HG03558 (cell line): ENCODE measurements at regions not wholly inside any gene's neighbourhood (a gene's known extent, or its start where the extent isn't known, plus 50 kb on each side); places are given as distances from the start of the nearest gene placed in this dataset.
"Not testable (repeated sequence)": the region's sequence is repeated elsewhere in the genome, so short reads cannot be mapped to it uniquely, and the experiment has no call there.

Source experiments
- ATAC-seq: cut with Tn5 transposase; IDR thresholded peaks from one replicate; pipeline ENCODE4 v1.9.1; 2021; ENCODE audit warnings: moderate number of reproducible peaks; ENCODE audit not compliant: unreplicated experiment; ENCODE audit errors: extremely low read depth

DNA sequence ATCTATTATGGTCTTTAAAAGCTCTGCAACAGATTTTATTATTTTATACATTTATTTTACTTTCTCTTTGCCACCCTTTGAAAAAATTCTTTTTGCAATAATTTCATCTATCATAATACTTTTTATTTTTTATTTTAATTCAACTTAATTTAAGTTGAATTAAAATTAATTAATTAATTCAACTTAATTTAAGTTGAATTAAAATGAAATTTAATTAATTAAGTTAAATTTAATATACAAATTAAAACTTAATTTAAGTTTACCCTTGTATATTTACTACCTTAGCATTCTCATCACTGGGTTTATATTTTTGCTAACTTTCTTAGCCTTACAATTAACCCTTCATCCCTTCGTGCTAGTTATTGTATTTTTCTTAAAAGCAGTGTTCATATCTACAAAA is 301.4 kb downstream of the SLITRK5 start:
- ATAC-seq, result no peak

DNA sequence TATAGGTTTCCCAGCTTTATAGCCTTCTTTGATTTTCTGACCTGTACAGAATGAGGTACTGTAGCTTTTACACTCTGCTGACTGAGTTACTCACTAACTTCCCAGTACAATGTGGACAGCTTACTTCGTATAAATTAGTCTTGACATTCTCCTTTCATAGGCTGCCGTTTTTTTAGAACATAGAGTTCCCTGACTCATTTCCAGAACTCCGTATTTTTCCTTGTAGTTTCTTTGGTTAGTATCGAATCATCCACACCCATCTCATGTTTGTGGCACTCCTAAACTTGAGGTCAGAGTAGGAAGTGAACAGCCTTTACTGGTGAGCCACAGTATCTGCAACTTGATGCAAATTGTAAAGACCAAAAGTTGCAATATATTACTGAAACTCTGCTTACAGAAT is 303.9 kb downstream of the SLITRK5 start:
- no peak for ATAC-seq

DNA sequence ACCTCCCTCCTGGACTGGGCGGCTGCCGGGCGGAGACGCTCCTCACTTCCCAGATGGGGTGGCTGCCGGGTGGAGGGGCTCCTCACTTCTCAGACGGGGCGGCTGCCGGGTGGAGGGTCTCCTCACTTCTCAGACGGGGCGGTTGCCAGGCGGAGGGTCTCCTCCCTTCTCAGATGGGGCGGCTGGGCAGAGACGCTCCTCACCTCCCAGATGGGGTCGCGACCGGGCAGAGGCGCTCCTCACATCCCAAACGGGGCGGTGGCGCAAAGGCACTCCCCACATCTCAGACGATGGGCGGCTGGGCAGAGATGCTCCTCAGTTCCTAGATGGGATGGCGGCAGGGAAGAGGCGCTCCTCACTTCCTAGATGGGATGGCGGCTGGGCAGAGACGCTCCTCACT is 305.5 kb downstream of the SLITRK5 start:
- not testable (repeated sequence) for ATAC-seq

DNA sequence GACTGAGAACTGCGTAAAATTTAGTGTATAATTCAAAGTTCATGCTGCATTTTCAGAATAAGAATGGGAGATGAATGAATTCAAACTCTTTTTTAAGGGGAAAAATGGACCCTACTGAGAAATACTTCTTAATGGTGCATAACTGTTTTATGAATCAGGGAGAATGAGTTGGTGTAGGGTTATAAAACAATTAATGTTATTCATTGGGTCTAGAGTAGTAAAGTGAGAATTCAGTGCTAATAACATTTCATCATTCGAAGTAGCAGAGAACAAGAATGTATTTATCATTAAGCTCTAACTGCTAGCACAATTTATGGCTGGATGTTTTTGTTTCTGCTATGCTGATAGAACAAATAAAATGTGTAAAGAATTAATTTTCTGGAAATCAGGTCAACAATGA is 310.2 kb downstream of the SLITRK5 start:
- no peak for ATAC-seq

DNA sequence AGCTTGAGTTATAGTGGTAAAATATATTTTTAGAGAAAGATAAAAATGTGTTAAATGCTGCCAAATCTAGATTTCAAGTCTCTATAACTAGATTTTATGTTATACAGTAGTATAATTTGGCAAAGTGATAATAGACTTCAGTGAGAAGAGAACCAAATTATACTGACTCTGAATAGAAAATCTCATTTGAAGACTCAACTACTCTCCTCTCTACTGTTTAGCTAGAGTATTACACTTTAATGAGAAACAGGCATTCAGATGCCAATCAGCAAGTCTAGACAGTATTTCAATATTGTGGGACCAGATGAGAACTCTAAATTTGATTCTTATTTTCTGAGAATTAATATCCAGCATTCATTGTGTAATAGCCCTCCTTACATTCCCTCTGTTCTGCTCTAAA is 311.2 kb downstream of the SLITRK5 start:
- ATAC-seq, result no peak

DNA sequence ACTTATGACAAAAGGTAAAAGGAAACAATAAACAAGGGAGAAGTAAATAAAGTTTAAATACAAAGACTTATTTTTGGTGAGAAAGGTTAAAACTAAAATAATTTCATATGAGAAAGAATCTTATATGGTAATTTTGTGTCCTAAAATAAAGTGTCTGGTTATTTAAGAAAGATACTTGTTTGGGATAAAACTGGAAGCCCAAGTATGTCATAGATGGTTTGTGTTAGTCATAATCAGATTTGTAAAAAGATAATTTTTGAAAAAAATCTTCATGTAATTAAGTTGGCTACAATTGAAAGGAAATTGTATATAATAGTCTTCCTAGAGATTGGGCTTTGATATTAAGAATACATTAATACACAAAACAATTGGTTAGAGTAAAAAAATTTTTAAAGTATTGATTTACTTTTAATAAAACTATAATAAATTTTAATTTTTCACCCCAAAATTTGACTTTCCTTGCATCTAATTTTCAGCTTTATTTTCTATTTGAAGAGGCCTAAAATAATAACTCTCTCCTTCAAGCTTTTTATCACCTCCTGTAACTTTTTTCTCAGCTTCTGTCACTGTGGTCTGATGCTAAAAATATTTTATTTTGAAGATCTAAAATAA is 315.6 kb downstream of the SLITRK5 start:
- no peak for ATAC-seq

DNA sequence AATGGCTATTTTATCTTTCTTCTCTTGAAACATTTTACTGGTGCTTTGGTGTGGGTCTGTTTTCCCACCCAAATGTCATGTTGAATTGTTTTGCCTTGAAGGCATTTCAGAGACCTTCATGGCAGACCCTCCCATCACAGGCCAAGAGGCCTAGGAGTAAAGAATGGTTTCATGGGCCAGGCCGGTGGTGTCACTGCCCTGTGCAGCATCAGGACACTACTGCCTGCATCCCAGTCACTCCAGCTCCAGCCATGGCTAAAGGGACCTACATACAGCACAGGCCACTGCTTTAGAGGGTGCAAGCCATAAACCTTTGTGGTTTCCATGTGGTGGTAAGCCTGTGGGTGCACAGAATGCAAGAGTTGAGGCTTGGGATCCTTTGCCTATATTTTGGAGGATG is 326.9 kb downstream of the SLITRK5 start:
- ATAC-seq, result no peak

DNA sequence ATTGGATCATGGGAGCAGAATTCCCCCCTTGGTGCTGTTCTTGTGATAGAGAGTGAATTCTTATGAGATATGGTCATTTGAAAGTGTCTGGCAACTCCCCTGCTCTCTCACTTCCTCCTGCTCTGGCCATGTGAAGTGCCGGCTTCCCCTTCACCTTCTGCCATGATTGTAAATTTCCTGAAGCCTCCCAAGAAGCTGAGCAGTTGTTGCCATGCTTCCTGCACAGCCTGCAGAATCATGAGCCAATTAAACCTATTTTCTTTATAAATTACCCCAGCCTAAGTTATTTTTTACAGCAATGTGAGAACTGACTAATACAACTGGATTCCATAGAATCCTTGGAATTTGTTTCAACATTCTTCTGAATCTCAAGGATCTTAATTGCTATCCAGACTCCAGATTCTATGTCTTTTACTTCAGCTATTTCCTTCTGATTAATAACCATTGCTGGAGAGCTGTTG is 328.1 kb downstream of the SLITRK5 start:
- ATAC-seq, result no peak

DNA sequence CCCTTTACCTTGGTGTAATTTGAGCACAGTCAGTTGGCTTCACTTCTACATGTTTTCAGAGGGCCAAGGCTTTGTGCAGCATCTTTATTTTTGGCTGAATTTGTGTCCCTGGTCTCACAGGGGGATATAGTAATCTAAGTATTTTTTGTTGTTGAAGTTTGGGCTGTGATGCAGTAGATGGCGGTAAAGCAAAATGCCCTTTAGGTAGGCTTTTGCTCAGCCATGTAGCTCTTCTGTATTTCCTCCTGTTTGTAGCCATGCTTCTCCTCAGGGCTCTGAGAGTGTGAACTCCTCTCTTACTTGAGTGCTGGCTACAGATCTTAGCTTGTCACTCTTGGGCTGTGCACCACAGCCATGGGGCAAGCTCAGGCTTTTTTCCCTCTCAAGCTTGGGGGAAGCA is 328.6 kb downstream of the SLITRK5 start:
- no peak for ATAC-seq

DNA sequence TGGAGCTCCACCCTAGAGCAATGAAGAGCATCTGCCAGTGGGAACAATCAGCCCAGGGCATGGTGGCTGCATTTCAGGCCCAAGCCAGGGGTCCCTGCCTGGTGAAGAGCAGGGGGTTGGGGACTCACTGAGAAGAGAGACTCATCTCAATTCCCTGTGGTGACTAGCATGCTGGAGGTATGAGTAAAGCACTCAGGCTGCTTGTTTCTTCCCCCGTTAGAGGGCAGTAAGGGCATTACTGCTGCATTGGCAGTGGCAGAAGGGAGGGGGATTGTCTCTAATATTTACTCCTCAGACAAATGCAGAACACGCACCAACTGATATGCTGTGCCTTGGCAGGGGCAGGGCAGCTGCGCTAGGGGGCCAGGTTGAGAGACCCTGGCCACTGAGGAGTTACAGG is 329.1 kb downstream of the SLITRK5 start:
- ATAC-seq, result no peak

DNA sequence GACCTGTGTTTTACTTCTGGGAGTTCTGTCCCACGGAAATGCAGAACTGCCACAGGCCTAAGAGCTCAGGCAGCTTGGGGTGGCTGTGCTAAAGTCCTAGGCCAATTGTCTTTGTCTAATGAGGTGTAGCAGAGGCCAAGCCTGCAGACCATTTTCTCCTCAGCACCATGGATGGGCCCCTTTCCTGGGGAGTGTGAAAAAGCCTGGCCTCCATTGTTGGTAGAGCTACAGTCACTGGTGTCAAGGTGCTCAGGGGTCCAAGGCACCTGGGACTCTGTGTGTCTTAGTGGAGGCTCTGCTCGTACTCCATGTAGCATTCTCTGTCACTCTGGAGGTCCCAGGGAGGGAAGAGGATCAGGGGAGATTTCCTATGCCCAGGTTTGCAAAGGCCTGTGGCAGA is 329.6 kb downstream of the SLITRK5 start:
- ATAC-seq, result no peak

DNA sequence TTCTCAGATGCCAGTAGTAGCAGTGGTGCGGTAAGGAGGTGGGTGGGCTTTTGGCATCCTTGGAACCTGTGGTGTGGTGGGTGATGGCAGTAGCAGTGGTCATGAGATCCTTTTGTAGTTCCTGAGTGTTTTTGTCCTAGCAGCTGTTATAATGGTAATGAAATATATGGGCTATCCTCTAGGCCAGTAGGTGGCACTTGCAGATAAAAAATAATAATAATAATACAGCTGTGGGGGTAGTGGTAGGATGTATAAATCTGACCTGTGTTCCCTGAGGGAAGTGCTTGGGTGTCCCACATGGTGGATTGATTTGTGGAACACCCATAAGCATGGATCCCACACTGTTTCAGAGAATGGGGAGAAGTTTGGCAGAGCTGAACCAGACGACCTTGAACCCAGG is 334.0 kb downstream of the SLITRK5 start:
- no peak for ATAC-seq

DNA sequence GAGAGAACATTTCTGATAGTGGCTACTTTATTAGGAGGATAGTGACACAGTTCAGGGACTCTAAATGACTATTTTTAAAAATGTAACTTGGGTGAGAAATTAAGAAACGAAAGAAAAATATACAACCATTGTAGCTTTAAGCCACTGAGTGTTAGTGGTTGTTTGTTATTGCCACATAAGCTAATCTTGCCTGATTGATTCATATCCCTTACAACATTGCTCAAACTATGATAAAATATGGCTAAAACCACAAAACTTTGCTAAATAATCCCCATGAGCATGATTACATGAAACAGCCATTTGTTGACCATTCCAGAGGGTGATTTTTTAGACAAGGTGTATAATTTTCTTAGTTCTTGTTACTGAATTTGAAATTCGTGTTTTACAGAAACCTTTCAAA is 343.4 kb downstream of the SLITRK5 start:
- ATAC-seq, result no peak

DNA sequence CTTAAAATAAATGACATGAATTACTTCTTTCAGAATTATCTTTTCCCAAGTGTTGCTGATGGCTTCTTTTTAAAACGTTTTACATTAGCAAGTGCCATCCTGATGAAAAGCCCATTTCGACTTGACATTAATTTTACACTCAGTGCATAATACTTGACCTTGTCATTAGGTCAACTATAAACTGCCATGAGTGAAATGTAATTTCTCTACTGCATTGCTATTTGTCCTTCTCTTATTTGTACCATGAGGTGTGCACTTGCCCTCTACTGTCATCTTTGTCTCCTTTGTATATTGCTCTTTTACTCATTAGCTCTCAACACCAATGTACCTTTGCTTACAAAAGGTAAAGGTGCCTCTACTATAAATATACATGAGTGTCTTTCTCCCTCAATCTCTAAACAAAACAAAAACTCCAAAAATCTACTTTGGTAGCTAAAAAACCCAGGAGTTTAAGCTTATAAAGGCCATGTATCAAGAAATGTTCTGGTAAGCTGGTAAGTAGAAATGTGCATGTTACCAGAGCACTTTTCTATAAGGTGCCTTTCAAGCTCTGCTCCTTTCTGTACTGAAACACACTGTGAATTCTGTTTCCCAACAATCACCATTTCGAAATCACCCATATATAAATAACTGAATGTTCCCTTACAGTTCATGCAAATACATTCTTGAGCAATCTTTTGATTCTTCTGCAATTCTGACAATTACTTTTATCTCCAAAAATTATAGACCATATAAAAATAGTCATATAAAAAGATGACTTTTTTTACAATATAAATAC is 351.4 kb downstream of the SLITRK5 start:
- no peak for ATAC-seq

DNA sequence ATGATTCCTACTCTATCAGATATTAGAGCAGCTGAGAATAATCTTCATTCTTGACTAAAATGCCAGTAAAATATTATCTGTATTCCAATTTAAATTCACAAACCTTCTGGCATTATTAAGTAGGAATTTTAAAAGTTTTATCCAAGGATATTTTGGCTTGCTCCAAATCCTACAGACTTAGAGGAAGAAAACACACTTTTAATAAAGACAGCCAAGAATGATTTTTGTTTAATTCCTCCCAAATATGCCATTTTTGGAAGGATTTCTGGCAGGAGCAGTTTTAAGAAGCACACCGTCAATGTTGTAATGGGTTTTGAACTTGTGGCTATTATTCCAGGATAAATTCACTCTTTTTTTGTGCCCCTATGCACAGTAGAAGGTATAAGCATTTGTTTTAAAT is 355.1 kb downstream of the SLITRK5 start:
- ATAC-seq, result no peak

DNA sequence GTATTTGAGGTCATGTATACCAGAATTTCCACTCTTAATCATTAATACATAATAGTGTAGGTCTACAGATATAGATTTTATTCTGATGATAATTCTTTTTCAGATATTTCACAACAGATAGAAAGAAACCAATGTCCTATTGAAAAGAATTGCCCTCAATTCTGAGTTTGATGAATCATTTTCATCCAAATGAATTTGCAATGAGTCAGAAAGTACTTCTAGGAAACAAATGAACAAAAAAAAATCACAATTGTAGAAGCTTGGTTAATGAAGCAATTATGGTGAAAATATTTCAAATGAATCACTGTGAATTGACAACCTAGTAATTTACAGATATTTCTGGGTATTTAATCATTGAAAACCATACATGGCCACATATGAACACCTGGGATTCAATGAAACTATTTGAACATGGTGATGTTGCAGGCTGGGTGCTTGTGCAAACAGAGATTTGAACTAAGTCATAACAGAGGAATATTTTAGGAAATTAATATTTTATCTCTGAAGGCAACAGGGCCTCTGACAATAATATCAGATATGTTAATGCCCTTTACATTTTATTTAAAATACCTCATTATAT is 360.9 kb downstream of the SLITRK5 start:
- ATAC-seq, result no peak

DNA sequence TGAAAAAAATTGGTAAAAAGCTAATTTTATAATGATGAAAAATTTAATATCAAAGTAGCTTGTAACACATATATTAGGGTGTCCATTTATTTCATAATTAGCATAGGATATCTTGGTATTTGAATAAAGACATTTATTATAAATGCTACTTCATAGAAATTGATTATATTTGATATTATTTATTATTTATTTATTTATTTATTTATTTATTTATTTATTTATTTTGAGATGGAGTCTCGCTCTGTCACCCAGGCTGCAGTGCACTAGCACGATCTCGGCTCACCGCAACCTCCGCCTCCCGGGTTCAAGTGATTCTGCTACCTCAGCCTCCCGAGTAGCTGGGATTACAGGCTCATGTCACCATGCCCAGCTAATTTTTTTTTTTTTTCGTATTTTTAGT is 365.0 kb downstream of the SLITRK5 start:
- ATAC-seq, result not testable (repeated sequence)

DNA sequence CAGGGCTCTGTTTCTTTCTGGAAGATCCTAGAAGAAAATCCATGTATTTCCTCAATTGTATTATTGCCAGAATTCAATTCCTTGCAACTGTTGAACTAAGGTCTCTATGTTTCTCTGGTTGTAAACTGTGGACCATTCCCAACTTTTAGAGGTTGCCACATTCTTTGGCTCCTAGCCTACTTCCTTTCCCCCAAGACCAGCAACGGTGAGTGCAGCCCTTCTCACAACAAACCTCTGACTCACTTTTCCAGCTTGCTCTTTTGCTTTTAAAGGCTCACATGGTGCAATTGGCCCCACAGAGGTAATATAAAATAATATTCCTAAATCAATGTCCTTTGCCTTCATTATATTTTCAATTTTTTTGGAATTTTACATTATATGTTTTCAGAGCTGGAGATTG is 371.3 kb downstream of the SLITRK5 start:
- ATAC-seq, result no peak

DNA sequence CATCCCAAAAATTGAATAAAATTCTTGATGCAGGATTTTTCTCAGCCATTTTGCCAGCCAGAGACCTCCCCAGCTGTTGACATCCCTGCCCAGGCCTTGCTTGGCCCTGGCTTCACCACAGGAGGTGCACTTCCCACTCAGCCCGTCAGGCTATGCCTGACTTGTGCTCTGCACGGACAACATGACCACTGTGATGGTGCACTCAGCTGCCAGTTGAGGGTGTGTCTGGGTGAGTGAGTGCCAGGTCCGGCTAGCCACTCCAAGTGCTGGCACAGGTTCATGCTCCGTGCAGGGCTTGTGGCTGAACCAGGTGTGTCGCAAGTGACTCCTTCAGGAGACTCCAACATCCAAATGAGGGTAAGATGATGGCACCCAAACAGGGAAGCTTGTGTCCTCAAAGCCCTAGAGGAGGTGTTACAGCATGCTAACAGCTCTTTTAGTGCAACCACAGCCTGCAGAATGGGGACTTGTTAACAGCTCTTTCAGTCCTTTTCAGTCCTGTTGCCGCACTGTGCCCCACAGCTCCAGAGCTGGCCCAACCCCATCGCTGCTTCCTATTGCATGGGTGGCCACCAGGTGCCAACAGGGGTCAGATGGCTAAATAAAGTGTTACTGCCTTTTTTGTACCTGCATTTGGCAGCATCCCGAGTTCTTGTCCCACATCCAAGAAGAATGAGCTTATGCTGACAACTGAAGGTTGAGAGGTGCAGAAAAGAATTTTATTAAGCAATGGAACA is 380.7 kb downstream of the SLITRK5 start:
- ATAC-seq, result no peak

DNA sequence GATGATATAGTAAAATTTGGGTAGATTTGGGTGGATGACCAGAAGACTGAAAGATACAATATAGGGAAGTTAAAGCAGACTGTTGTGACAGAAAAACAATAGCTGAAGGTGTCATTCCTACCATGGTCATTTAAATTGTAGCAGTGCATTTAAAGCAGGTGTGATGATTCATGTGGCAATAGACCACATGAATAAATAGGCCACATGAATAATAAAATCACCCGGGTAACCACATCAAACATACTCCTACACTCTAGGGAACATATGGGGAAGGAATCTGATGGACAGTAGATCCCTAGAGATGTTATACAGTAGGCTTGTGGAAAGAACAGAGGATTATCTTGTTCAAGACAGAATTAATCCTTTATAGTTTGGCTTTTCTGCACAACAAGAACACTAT is 392.6 kb downstream of the SLITRK5 start:
- ATAC-seq, result no peak

DNA sequence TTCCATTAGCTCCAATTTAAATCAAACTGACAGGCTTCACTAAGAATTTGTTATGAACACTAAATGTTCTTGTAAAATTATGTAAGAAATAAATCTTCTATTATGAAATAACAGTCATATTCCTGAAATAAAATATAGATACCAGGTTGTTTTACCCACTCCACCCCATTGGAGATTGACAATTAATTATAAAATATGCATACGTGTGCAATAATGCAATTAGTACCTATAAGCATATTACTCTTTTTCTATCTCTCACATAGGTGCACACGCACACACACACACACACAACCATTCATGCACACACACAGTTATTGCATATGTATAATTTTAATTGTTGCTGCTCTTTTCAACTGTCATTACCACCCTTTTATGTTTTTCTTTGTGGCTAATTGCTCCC is 395.7 kb downstream of the SLITRK5 start:
- ATAC-seq, result no peak
